K562 (cell line): ENCODE measurements at regions not wholly inside any gene's neighbourhood (a gene's known extent, or its start where the extent isn't known, plus 50 kb on each side); places are given as distances from the start of the nearest gene placed in this dataset.

Experiments
- ATAC-seq: fragments of 200-7000 bp; cut with Tn5 transposase; 3 replicates; pipeline ENCODE4 v1.9.1; 2020; ENCODE audit warnings: moderate library complexity
- BruUV-seq: library from RNA; stranded (reverse); fragments of 400-500 nt; replicated peaks from 2 replicates; lab custom pipeline; 2021; lab: Mats Ljungman, UMichigan
- CTCF ChIA-PET: fragments of 300-600 bp; formaldehyde crosslinking; extraction: SDS; loops from one replicate; lab custom pipeline; 2021; ENCODE audit warnings: low intra/inter-chr PET ratio; lab: Yijun Ruan, JAX
- POLR2A ChIA-PET: fragments of 300-600, 350-650 bp; sonication (Branson Sonifier 250); formaldehyde crosslinking; extraction: SDS; loops from one replicate; lab custom pipeline; 2021; ENCODE audit warnings: antibody characterized with exemption, inconsistent platforms; lab: Yijun Ruan, JAX
- DNase-seq, 4 experiments: peaks; one replicate each; pipeline versions ENCODE4 v3.0.0 to v3.0.0-alpha.2; 2011 to 2018; ENCODE audit warnings: low spot score in 3 of 4, mixed read lengths in 3 of 4; ENCODE audit errors: extremely low read depth in 1 of 4
- FAIRE-seq: peaks from 2 replicates; lab custom pipeline; 2011; peaks lifted over from hg19 to GRCh38; lab: Jason Lieb, UNC
- H2AFZ ChIP-seq: 2 replicates; pipeline ENCODE4 v1.6.0; 2011; ENCODE audit warnings: low read depth, low read length, control low read depth, inconsistent platforms
- H3K27ac ChIP-seq: fragments of 200-600 bp; 3 replicates; pipeline ENCODE4 v1.8.0; 2011; ENCODE audit warnings: low read depth, mild to moderate bottlenecking, control low read depth, inconsistent platforms, low read length, moderate library complexity, mixed read lengths; ENCODE audit errors: extremely low read depth
- H3K27me3 ChIP-seq, 2 experiments: fragments of 300-600 bp in 1 of 2; 2 replicates in 1 of 2; 3 replicates in 1 of 2; pipeline versions ENCODE4 v1.6.0 to v1.8.0; 2011; ENCODE audit warnings: inconsistent platforms in 2 of 2, low read length in 2 of 2, mild to moderate bottlenecking in 1 of 2, mixed read lengths in 1 of 2, moderate library complexity in 1 of 2; ENCODE audit not compliant: control insufficient read depth in 2 of 2, insufficient read depth in 2 of 2
- H3K36me3 ChIP-seq: fragments of 300-600 bp; 3 replicates; pipeline ENCODE4 v1.8.0; 2011; ENCODE audit warnings: mild to moderate bottlenecking, low read length, inconsistent platforms; ENCODE audit not compliant: control insufficient read depth, insufficient read depth
- H3K4me1 ChIP-seq, 2 experiments: fragments of 200-600 bp in 1 of 2; replicated peaks in 1 of 2; 2 replicates in 1 of 2; 3 replicates in 1 of 2; pipeline versions ENCODE4 v1.5.1 to v1.8.0; 2011; ENCODE audit warnings: inconsistent platforms in 2 of 2, low read length in 2 of 2, mild to moderate bottlenecking in 1 of 2, mixed read lengths in 1 of 2, moderate library complexity in 1 of 2; ENCODE audit not compliant: control insufficient read depth in 2 of 2, insufficient read depth in 2 of 2
- H3K4me2 ChIP-seq: 2 replicates; pipeline ENCODE4 v1.6.1; 2011; ENCODE audit warnings: low read length, control low read depth, inconsistent platforms, mixed read lengths; ENCODE audit not compliant: insufficient read depth
- H3K4me3 ChIP-seq: fragments of 200-600 bp; sonication (generic), shearing (Covaris generic); 2 replicates; pipeline ENCODE4 v1.5.1; 2016; ENCODE audit warnings: control low read depth, inconsistent platforms
- H3K79me2 ChIP-seq: fragments of 200-600 bp; 3 replicates; pipeline ENCODE4 v1.8.0; 2011; ENCODE audit warnings: low read length, inconsistent platforms; ENCODE audit not compliant: control insufficient read depth, insufficient read depth
- H3K9ac ChIP-seq, 2 experiments: 2 replicates each; pipeline versions ENCODE4 v1.6.0 to v1.6.1; 2011; ENCODE audit warnings: low read depth in 2 of 2, low read length in 2 of 2, control low read depth in 1 of 2, inconsistent platforms in 1 of 2, mild to moderate bottlenecking in 1 of 2, mixed read lengths in 1 of 2; ENCODE audit not compliant: insufficient read depth in 1 of 2
- H3K9me1 ChIP-seq: one replicate; pipeline ENCODE4 v1.6.0; 2011; ENCODE audit warnings: inconsistent platforms, mild to moderate bottlenecking, low read length, moderate library complexity; ENCODE audit not compliant: control insufficient read depth, insufficient read depth
- H3K9me3 ChIP-seq: replicated peaks from 2 replicates; pipeline ENCODE4 v1.5.1; 2011; ENCODE audit warnings: low read depth, low read length, inconsistent platforms; ENCODE audit not compliant: control insufficient read depth, insufficient read depth
- H4K20me1 ChIP-seq: replicated peaks from 2 replicates; pipeline ENCODE4 v1.6.1; 2011; ENCODE audit warnings: low read length, inconsistent platforms, mixed read lengths; ENCODE audit not compliant: control insufficient read depth, insufficient read depth
- ARID1B ChIP-seq: fragments of 450-650 bp; IDR thresholded peaks from 2 replicates; pipeline ENCODE4 v1.6.1; 2016; ENCODE audit warnings: antibody characterized with exemption, mild to moderate bottlenecking, inconsistent platforms
- CHD4 ChIP-seq: fragments of 200-600 bp; sonication (generic); IDR thresholded peaks from 3 replicates; pipeline ENCODE4 v1.6.1; 2012; ENCODE audit warnings: low read depth, mild to moderate bottlenecking, mixed read lengths, low read length, inconsistent platforms; ENCODE audit not compliant: insufficient read depth, insufficient replicate concordance, poor library complexity, severe bottlenecking
- EP300 ChIP-seq: IDR thresholded peaks from 2 replicates; pipeline ENCODE4 v1.6.1; 2012; ENCODE audit warnings: low read length, improper control_type of control experiment
- FOXA1 ChIP-seq: fragments of 450-650 bp; IDR thresholded peaks from 2 replicates; pipeline ENCODE4 v1.6.1; 2016; ENCODE audit warnings: mild to moderate bottlenecking, borderline replicate concordance
- HDAC1 ChIP-seq, 2 experiments: fragments of 450-650 bp; IDR thresholded peaks; 2 replicates each; pipeline ENCODE4 v1.6.1; 2016 to 2017; ENCODE audit warnings: inconsistent platforms in 1 of 2, mild to moderate bottlenecking in 1 of 2, moderate library complexity in 1 of 2
- HDAC2 ChIP-seq: fragments of 450-650 bp; IDR thresholded peaks from 2 replicates; pipeline ENCODE4 v1.6.1; 2016; ENCODE audit warnings: mild to moderate bottlenecking
- HDAC6 ChIP-seq: IDR thresholded peaks from 2 replicates; pipeline ENCODE4 v1.6.1; 2012; ENCODE audit warnings: low read depth, mild to moderate bottlenecking, control low read depth, inconsistent platforms, low read length, moderate library complexity
- NFIX ChIP-seq: fragments of 250-450 bp; sonication (Bioruptor Pico); IDR thresholded peaks from 2 replicates; pipeline ENCODE4 v1.4.0; 2020; ENCODE audit warnings: low read depth, mild to moderate bottlenecking, moderate library complexity
- NUFIP1 ChIP-seq: fragments of 450-650 bp; IDR thresholded peaks from 2 replicates; pipeline ENCODE4 v1.6.1; 2018; ENCODE audit not compliant: partially characterized antibody
- PCBP2 ChIP-seq: fragments of 200-400 bp; formaldehyde crosslinking; IDR thresholded peaks from 2 replicates; pipeline ENCODE4 v1.6.1; 2018; ENCODE audit warnings: low read length, low read depth, mild to moderate bottlenecking, moderate library complexity; ENCODE audit not compliant: poor library complexity, severe bottlenecking
- SMARCE1 ChIP-seq: fragments of 450-650 bp; IDR thresholded peaks from 2 replicates; pipeline ENCODE4 v1.7.1; 2016; ENCODE audit warnings: mild to moderate bottlenecking
- SOX6 ChIP-seq: fragments of 450-650 bp; IDR thresholded peaks from 2 replicates; pipeline ENCODE4 v1.6.1; 2014; ENCODE audit warnings: mild to moderate bottlenecking
- STAG1 ChIP-seq: sonication (generic); formaldehyde crosslinking; IDR thresholded peaks from 2 replicates; pipeline ENCODE4 v1.5.0; 2020; ENCODE audit warnings: missing genetic modification reagents, borderline replicate concordance
- TEAD4 ChIP-seq, 2 experiments: sonication (generic) in 1 of 2; formaldehyde crosslinking in 1 of 2; IDR thresholded peaks; 2 replicates each; pipeline versions ENCODE4 v1.6.1 to v1.8.0; 2012 to 2022; ENCODE audit warnings: borderline replicate concordance in 1 of 2, inconsistent platforms in 1 of 2, low read length in 1 of 2, mild to moderate bottlenecking in 1 of 2, missing genetic modification reagents in 1 of 2
- TRIM25 ChIP-seq: fragments of 450-650 bp; IDR thresholded peaks from 2 replicates; pipeline ENCODE4 v1.7.0; 2016; ENCODE audit warnings: borderline replicate concordance
- ZC3H11A ChIP-seq: IDR thresholded peaks from 2 replicates; pipeline ENCODE4 v1.6.1; 2012; ENCODE audit warnings: low read depth, low read length, improper control_type of control experiment
- ZNF165 ChIP-seq: fragments of 250-450 bp; sonication (Bioruptor Pico); IDR thresholded peaks from 2 replicates; pipeline ENCODE4 v1.4.0; 2020; ENCODE audit warnings: borderline replicate concordance
- ZNF740 ChIP-seq, 3 experiments: fragments of 200-800 bp in 1 of 3; sonication (Bioruptor generic) in 1 of 3; sonication (generic) in 1 of 3; formaldehyde crosslinking in 1 of 3; IDR thresholded peaks; 2 replicates each; pipeline versions ENCODE4 v1.6.1 to v1.8.0; 2016 to 2022; ENCODE audit warnings: mild to moderate bottlenecking in 2 of 3, missing compliant biosample characterization in 2 of 3, missing genetic modification characterization in 2 of 3, missing genetic modification reagents in 1 of 3
- in situ Hi-C: fragments of 300-500 bp; cut with MboI; formaldehyde crosslinking; loops from 4 replicates; pipeline ENCODE4 v1.15.0; 2018; ENCODE audit warnings: inconsistent platforms, mixed read lengths
- intact Hi-C: fragments of 100-400 bp; cut with micrococcal nuclease; formaldehyde crosslinking; loops from 2 replicates; pipeline ENCODE4 v1.14.2; 2022
- TF ChIP-seq, protein P1 (sequence below): sonication (generic); IDR thresholded peaks from 2 replicates; pipeline ENCODE4 v1.6.1; 2016

DNA sequence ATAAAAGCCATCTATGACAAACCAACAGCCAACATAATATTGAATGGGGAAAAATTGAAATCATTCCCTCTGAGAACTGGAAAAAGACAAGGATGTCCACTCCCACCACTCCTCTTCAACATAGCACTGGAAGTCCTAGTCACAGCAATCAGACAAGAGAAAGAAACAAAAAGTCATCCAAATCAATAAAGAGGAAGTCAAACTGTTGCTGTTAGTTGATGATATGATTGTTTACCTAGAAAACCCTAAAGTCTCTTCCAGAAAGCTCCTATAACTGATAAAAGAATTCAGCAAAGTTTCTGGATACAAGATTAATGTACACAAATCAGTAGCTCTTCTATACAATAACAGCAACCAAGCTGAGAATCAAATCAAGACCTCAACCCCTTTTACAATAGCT is 285.1 kb upstream of the PHF14 start:
- no peak overlapping the region for H2AFZ ChIP-seq
- H3K27ac ChIP-seq: no peak overlapping the region
- no peaks in the 10 kb centered on the region for H3K9me1 ChIP-seq
- intact Hi-C loops (no loop called here), in situ Hi-C loops (no loop called here)
- no peaks in the 10 kb centered on the region for H3K27me3 ChIP-seq
- CTCF ChIA-PET: no interaction called here
- H4K20me1 ChIP-seq: no peaks in the 10 kb centered on the region; the same call in 1 of the 2 replicates
- H3K36me3 ChIP-seq: no peaks in the 10 kb centered on the region
- ATAC-seq: no peak
- peak overlapping the region; percentile 3; the same call in 1 of the 2 replicates for H3K4me2 ChIP-seq
- no peak for DNase-seq
- H3K9ac ChIP-seq: no peak overlapping the region
- no peaks in the 10 kb centered on the region for H3K9me3 ChIP-seq
- no TSS peak for BruUV-seq
- H3K4me1 ChIP-seq: peaks cover 0 to 4% of the 10 kb centered on the region in 2 experiments; a peak in 3 of 5 replicates
- FAIRE-seq: no peak
- POLR2A ChIA-PET: no interaction called here
- peaks cover 85% of the 10 kb centered on the region for H3K79me2 ChIP-seq
- H3K4me3 ChIP-seq: no peak overlapping the region
- TF ChIP-seq PCBP2: no peak
- peak; percentile 72; the same call in 1 of the 2 replicates for TF ChIP-seq SOX6
- TF ChIP-seq ZNF165 (CRISPR knock-in tag): no peak
- no peak for TF ChIP-seq HDAC2
- TF ChIP-seq SMARCE1: peak; percentile 80; the same call in 1 of the 2 replicates
- TF ChIP-seq HDAC1 (IDR thresholded peaks at IDR 0.05): no peak
- TF ChIP-seq ZNF740 (CRISPR knock-in tag; IDR thresholded peaks at IDR 0.05): no peak
- no peak for TF ChIP-seq ZNF740 (tag; IDR thresholded peaks at IDR 0.05)
- no peak for TF ChIP-seq CHD4
- no peak for TF ChIP-seq ZC3H11A
- no peak for TF ChIP-seq STAG1
- TF ChIP-seq, protein P1, sequence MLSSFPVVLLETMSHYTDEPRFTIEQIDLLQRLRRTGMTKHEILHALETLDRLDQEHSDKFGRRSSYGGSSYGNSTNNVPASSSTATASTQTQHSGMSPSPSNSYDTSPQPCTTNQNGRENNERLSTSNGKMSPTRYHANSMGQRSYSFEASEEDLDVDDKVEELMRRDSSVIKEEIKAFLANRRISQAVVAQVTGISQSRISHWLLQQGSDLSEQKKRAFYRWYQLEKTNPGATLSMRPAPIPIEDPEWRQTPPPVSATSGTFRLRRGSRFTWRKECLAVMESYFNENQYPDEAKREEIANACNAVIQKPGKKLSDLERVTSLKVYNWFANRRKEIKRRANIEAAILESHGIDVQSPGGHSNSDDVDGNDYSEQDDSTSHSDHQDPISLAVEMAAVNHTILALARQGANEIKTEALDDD: no peak
- TF ChIP-seq NFIX (CRISPR knock-in tag): no peak
- peak; percentile 55 for TF ChIP-seq TEAD4 (IDR thresholded peaks at IDR 0.05; ENCODE audit: low read length)
- no peak for TF ChIP-seq TEAD4 (CRISPR knock-in tag; IDR thresholded peaks at IDR 0.05; ENCODE audit: borderline replicate concordance)
- TF ChIP-seq EP300: peak; percentile 57; the same call in 1 of the 2 replicates
- TF ChIP-seq HDAC6: no peak
- no peak for TF ChIP-seq FOXA1
- TF ChIP-seq NUFIP1: no peak
- TF ChIP-seq TRIM25: no peak
- peak; percentile 86 for TF ChIP-seq ARID1B
